IPS-18a (cell line): ENCODE measurements at regions not wholly inside any gene's neighbourhood (a gene's known extent, or its start where the extent isn't known, plus 50 kb on each side); places are given as distances from the start of the nearest gene placed in this dataset.

Experiments
- H3K27ac ChIP-seq: one replicate; pipeline ENCODE4 v1.5.1; 2013; ENCODE audit warnings: low read length
- H3K27me3 ChIP-seq: one replicate; pipeline ENCODE4 v1.6.1; 2013; ENCODE audit warnings: mild to moderate bottlenecking, low read length; ENCODE audit not compliant: control insufficient read depth, insufficient read depth
- H3K36me3 ChIP-seq: one replicate; pipeline ENCODE4 v1.6.1; 2013; ENCODE audit warnings: low read depth, low read length; ENCODE audit not compliant: control insufficient read depth
- H3K4me1 ChIP-seq: one replicate; pipeline ENCODE4 v1.6.1; 2013; ENCODE audit warnings: low read depth, low read length; ENCODE audit not compliant: control insufficient read depth
- H3K4me3 ChIP-seq: one replicate; pipeline ENCODE4 v1.5.1; 2013; ENCODE audit warnings: low read length
- H3K9ac ChIP-seq: one replicate; pipeline ENCODE4 v1.6.1; 2013; ENCODE audit warnings: mild to moderate bottlenecking, low read length, moderate library complexity
- H3K9me3 ChIP-seq: one replicate; pipeline ENCODE4 v1.6.1; 2013; ENCODE audit warnings: low read depth, low read length; ENCODE audit not compliant: control insufficient read depth

GRCh38 chr2:145256551-145256950 is 736.6 kb upstream of the ZEB2 start:
- Histone ChIP-seq H3K4me3 (no peak overlapping the region), H3K9ac (no peak overlapping the region), H3K36me3 (no peaks in the 10 kb centered on the region), H3K27me3 (no peaks in the 10 kb centered on the region), H3K9me3 (no peaks in the 10 kb centered on the region), H3K27ac (no peak overlapping the region), H3K4me1 (no peaks in the 10 kb centered on the region)

GRCh38 chr2:145254291-145254690 is 734.4 kb upstream of the ZEB2 start:
- Histone ChIP-seq H3K27me3 (no peaks in the 10 kb centered on the region), H3K4me1 (no peaks in the 10 kb centered on the region), H3K27ac (no peak overlapping the region), H3K9me3 (no peaks in the 10 kb centered on the region), H3K9ac (no peak overlapping the region), H3K4me3 (no peak overlapping the region), H3K36me3 (no peaks in the 10 kb centered on the region)

DNA sequence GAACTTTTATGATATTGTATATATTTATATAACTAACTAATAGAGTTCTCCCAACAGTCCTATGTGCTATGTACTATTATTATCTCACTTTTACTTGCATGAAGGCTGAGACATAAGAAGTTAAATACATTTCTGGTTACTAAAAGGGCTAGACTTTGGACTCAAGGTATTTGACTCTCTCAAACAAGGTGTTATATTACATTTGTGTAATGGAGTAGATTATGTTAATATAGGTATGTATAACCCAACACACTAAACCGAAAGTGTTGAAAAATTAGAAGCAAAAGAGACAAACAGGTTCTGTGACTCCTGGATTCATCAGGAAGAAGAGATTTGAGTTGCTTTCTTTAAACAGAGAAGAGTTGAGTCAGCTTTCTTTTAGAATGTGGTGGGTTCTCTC is 733.6 kb upstream of the ZEB2 start:
- H3K9me3 ChIP-seq: no peaks in the 10 kb centered on the region
- H3K4me3 ChIP-seq: no peak overlapping the region
- no peaks in the 10 kb centered on the region for H3K36me3 ChIP-seq
- no peak overlapping the region for H3K9ac ChIP-seq
- H3K4me1 ChIP-seq: no peaks in the 10 kb centered on the region
- H3K27me3 ChIP-seq: no peaks in the 10 kb centered on the region
- no peak overlapping the region for H3K27ac ChIP-seq

DNA sequence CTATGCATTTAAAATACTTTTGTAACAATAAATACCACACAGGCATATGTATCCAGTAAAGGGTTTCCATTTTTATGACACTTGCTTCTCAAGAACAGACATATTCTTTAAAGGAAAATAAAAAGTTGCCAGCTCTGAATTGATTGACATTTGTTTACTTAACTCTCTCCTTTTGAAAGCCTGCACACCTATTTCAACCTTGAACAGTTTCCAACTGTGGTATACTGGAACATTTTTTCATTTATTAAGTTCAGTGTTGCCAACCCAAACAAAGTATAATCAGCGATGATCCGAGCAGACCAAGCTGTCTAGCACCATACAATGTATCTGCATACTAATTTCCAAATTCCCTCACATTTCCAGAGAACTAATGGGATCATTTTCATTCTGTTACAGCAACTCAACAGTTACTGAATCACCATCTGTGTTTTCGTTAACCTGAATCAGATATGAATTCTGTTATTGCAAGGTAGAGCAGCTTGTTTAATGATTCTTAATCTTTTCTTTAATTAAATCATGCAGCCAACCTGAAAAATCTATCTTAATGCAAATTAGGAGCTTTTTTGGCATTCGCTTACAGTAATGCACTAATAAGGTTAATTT is 725.5 kb upstream of the ZEB2 start:
- no peaks in the 10 kb centered on the region for H3K9me3 ChIP-seq
- no peak overlapping the region for H3K4me3 ChIP-seq
- no peaks in the 10 kb centered on the region for H3K27me3 ChIP-seq
- H3K36me3 ChIP-seq: no peaks in the 10 kb centered on the region
- H3K4me1 ChIP-seq: no peaks in the 10 kb centered on the region
- H3K27ac ChIP-seq: no peak overlapping the region
- H3K9ac ChIP-seq: no peak overlapping the region

DNA sequence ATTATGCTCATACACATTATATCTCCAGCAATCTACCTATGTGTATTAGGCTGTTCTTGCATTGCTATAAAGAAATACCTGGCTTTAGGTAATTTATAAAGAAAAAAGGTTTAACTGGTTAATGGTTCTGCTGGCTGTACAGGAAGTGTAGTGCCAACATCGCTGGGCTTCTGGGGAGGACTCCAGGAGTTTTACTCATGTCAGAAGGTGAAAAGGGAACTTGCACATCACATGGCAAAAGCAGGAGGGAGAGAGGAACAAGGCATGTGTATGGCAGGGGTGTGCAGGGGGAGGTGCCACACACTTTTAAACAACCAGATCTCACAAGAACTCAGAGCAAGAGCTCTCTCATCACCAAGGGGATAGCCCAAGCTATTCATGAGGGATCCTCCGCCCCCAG is 715.4 kb upstream of the ZEB2 start:
- H3K9ac ChIP-seq: no peak overlapping the region
- H3K36me3 ChIP-seq: no peaks in the 10 kb centered on the region
- H3K4me3 ChIP-seq: no peak overlapping the region
- H3K27me3 ChIP-seq: no peaks in the 10 kb centered on the region
- no peak overlapping the region for H3K27ac ChIP-seq
- no peaks in the 10 kb centered on the region for H3K9me3 ChIP-seq
- H3K4me1 ChIP-seq: no peaks in the 10 kb centered on the region

DNA sequence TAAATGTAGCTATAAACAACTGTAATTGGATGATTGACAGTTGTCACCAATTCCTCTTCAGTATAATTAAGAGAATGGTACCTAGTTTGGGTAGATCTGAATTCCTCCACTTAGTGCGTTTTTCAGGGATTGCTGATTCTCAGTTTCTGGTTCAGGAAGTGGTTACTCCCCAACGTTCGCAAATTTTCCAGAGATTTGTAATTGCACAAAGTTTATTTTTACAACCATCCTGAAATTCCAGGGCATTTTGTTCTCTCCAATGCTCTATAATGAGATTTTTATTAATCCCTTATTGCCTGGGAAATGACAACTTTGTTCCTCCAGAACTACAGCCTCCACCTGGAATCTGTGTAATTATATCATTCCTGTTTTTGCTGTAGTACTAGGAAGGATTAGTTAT is 710.6 kb upstream of the ZEB2 start:
- Histone ChIP-seq H3K4me3 (no peak overlapping the region), H3K9me3 (no peaks in the 10 kb centered on the region), H3K27ac (no peak overlapping the region), H3K27me3 (no peaks in the 10 kb centered on the region), H3K9ac (no peak overlapping the region), H3K36me3 (no peaks in the 10 kb centered on the region), H3K4me1 (no peaks in the 10 kb centered on the region)

DNA sequence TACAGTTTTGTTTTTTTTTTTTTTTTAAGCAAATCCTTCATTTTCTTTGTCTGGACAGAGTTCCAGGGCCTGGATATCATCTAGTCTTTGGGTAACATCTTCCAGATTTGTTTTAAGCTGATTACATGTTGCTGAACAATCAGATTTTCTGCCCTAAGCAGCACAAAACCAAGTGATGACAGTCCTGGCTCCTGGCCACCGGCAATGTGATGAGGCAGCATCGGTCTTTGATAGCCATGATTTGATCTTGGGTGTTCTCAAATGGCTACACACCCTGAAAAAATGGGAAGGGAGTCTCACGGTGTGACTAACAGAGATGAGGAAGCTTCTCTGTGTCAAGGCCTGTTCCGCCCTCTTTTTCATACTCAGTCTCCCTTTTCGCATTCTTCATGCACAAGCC is 708.6 kb upstream of the ZEB2 start:
- no peaks in the 10 kb centered on the region for H3K9me3 ChIP-seq
- no peaks in the 10 kb centered on the region for H3K4me1 ChIP-seq
- no peak overlapping the region for H3K9ac ChIP-seq
- no peaks in the 10 kb centered on the region for H3K27me3 ChIP-seq
- H3K4me3 ChIP-seq: no peak overlapping the region
- H3K27ac ChIP-seq: no peak overlapping the region
- no peaks in the 10 kb centered on the region for H3K36me3 ChIP-seq

DNA sequence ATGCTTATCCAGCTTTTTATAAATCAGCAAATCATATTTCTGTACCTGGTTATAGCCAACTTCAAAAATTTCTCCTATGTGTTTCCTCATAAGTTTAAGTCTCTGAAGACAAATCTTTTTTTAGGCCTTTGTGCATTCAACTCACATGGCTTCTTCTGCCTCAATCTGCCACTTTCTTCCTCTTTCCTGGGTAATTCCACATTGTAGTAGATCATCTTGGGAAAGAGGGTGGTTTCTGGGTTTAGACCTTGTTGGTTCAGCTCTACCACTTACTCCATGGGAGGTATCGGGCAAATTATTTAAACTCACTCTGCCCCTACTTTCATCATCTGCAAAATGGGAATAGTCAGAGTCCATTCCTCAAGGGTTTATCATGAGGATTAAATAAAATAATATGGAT is 707.0 kb upstream of the ZEB2 start:
- Histone ChIP-seq H3K36me3 (no peaks in the 10 kb centered on the region), H3K27ac (no peak overlapping the region), H3K9ac (no peak overlapping the region), H3K4me1 (no peaks in the 10 kb centered on the region), H3K4me3 (no peak overlapping the region), H3K9me3 (no peaks in the 10 kb centered on the region), H3K27me3 (no peaks in the 10 kb centered on the region)

DNA sequence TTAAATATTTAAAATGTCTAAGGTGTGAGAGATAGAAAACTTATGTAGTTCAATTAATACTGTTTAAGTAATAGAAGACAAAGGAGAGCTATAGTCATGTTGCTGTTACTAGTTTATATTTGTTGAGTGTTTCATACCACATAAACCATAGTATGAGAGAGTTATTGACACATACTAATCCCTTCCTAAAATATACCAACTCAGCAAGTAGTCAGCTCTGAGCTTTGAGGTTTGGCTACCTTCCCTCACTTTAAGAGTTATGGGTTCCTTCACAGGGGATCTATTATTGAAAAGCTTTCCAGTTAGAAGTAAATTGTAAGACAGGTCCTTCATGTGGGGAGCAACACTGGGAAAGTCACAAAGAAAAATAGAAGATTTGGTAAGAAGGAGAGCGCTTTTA is 701.6 kb upstream of the ZEB2 start:
- Histone ChIP-seq H3K9ac (no peak overlapping the region), H3K4me3 (no peak overlapping the region), H3K36me3 (no peaks in the 10 kb centered on the region), H3K4me1 (no peaks in the 10 kb centered on the region), H3K27ac (no peak overlapping the region), H3K27me3 (no peaks in the 10 kb centered on the region), H3K9me3 (no peaks in the 10 kb centered on the region)

GRCh38 chr2:145221032-145221431 is 701.1 kb upstream of the ZEB2 start:
- H3K4me3 ChIP-seq: no peak overlapping the region
- no peaks in the 10 kb centered on the region for H3K27me3 ChIP-seq
- H3K27ac ChIP-seq: no peak overlapping the region

GRCh38 chr2:145220496-145220895 is 700.6 kb upstream of the ZEB2 start:
- H3K27me3 ChIP-seq: no peaks in the 10 kb centered on the region
- H3K4me1 ChIP-seq: no peaks in the 10 kb centered on the region
- H3K27ac ChIP-seq: no peak overlapping the region
- no peak overlapping the region for H3K4me3 ChIP-seq
- H3K36me3 ChIP-seq: no peaks in the 10 kb centered on the region
- H3K9ac ChIP-seq: no peak overlapping the region
- no peaks in the 10 kb centered on the region for H3K9me3 ChIP-seq

More at GRCh38 chr2:145221032-145221431, 701.1 kb upstream of the ZEB2 start:
- H3K9me3 ChIP-seq: no peaks in the 10 kb centered on the region
- no peaks in the 10 kb centered on the region for H3K36me3 ChIP-seq
- no peaks in the 10 kb centered on the region for H3K4me1 ChIP-seq
- H3K9ac ChIP-seq: no peak overlapping the region

DNA sequence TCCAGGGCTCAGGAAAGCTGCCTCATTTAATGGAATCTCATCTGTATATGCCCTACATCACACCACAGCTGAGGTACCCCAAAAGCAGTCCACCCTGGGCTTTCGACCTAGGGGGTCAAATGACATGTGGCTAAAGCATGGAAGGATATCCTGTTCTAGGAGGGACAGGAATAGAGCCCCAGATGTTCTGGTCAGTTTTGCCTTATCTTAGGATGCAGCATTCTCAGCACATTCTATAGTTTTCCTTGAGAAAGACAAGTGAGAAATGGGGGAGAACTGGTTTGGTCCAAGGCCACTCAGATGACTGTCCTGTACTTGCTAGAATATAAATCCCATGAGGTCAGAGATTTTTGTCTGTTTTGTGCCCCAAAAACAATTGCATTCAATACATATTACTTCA is 688.0 kb upstream of the ZEB2 start:
- no peaks in the 10 kb centered on the region for H3K36me3 ChIP-seq
- H3K27me3 ChIP-seq: no peaks in the 10 kb centered on the region
- H3K4me1 ChIP-seq: no peaks in the 10 kb centered on the region
- H3K4me3 ChIP-seq: no peak overlapping the region
- H3K9me3 ChIP-seq: no peaks in the 10 kb centered on the region
- H3K9ac ChIP-seq: no peak overlapping the region
- H3K27ac ChIP-seq: no peak overlapping the region
